Mesothelial cell of epicardium (in vitro differentiated cells): ENCODE measurements at regions not wholly inside any gene's neighbourhood (a gene's known extent, or its start where the extent isn't known, plus 50 kb on each side); places are given as distances from the start of the nearest gene placed in this dataset.

Experiments used
- DNase-seq, 2 experiments: peaks; one replicate each; pipeline ENCODE4 v3.0.0; 2021; ENCODE audit warnings: low spot score in 2 of 2; ENCODE audit not compliant: unreplicated experiment in 2 of 2
- H3K27ac Mint-ChIP-seq: 2 replicates; pipeline ENCODE4 v1.8.0; 2021; ENCODE audit warnings: mixed read lengths
- H3K27me3 Mint-ChIP-seq: 2 replicates; pipeline ENCODE4 v1.8.0; 2021; ENCODE audit warnings: low read depth, mixed read lengths
- H3K36me3 Mint-ChIP-seq: 2 replicates; pipeline ENCODE4 v1.8.0; 2021; ENCODE audit warnings: mixed read lengths
- H3K4me1 Mint-ChIP-seq: 2 replicates; pipeline ENCODE4 v1.8.0; 2021; ENCODE audit warnings: mixed read lengths
- H3K4me3 Mint-ChIP-seq: 2 replicates; pipeline ENCODE4 v1.8.0; 2021; ENCODE audit warnings: mild to moderate bottlenecking, moderate library complexity, mixed read lengths
- H3K9me3 Mint-ChIP-seq: 2 replicates; pipeline ENCODE4 v1.8.0; 2021; ENCODE audit warnings: mixed read lengths
- TF ChIP-seq, protein P1 (sequence below): fragments of 200-600 bp; sonication (generic); IDR thresholded peaks from one replicate; pipeline ENCODE4 v1.5.0; 2021; ENCODE audit warnings: antibody characterized with exemption; ENCODE audit not compliant: unreplicated experiment

- TF ChIP-seq, protein P1, sequence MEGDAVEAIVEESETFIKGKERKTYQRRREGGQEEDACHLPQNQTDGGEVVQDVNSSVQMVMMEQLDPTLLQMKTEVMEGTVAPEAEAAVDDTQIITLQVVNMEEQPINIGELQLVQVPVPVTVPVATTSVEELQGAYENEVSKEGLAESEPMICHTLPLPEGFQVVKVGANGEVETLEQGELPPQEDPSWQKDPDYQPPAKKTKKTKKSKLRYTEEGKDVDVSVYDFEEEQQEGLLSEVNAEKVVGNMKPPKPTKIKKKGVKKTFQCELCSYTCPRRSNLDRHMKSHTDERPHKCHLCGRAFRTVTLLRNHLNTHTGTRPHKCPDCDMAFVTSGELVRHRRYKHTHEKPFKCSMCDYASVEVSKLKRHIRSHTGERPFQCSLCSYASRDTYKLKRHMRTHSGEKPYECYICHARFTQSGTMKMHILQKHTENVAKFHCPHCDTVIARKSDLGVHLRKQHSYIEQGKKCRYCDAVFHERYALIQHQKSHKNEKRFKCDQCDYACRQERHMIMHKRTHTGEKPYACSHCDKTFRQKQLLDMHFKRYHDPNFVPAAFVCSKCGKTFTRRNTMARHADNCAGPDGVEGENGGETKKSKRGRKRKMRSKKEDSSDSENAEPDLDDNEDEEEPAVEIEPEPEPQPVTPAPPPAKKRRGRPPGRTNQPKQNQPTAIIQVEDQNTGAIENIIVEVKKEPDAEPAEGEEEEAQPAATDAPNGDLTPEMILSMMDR: no peak
- H3K9me3 Mint-ChIP-seq: no peaks in the 10 kb centered on the region
- no peak overlapping the region for H3K27ac Mint-ChIP-seq
Observed at GRCh38 chr18:66111018-66111417, 360.2 kb downstream of the CDH7 start.

GRCh38 chr18:66110607-66111006 lies 359.8 kb downstream of the CDH7 start:
- H3K36me3 Mint-ChIP-seq: no peaks in the 10 kb centered on the region
- H3K4me1 Mint-ChIP-seq: peaks cover 3% of the 10 kb centered on the region
- H3K9me3 Mint-ChIP-seq: no peaks in the 10 kb centered on the region
- no peaks in the 10 kb centered on the region for H3K27me3 Mint-ChIP-seq
- H3K27ac Mint-ChIP-seq: no peak overlapping the region
- H3K4me3 Mint-ChIP-seq: no peak overlapping the region
- DNase-seq: no peak
- TF ChIP-seq, protein P1: no peak

More at GRCh38 chr18:66111018-66111417, 360.2 kb downstream of the CDH7 start:
- H3K36me3 Mint-ChIP-seq: no peaks in the 10 kb centered on the region
- H3K27me3 Mint-ChIP-seq: no peaks in the 10 kb centered on the region
- H3K4me3 Mint-ChIP-seq: no peak overlapping the region
- DNase-seq: no peak
- H3K4me1 Mint-ChIP-seq: peaks cover 3% of the 10 kb centered on the region

DNA sequence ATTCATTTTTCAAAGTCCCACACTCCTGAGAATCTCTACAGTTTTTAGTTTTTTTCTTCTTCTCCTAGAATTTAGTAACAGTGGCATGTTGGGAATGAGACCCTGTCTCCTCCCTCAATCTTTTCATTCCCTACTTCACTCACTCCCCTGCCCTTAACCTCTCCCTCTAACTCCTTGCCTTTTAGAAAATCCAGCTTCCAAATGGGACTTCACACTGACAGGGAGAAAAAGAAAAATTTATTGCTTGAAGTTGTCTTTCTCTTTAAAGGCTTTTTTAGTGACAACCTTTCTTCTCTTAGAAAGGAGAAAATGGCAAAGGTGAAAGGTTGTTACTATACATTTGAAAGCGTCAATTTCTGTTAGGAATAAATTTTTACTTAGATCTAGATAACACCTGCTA lies 359.2 kb downstream of the CDH7 start:
- no peaks in the 10 kb centered on the region for H3K36me3 Mint-ChIP-seq
- H3K27me3 Mint-ChIP-seq: no peaks in the 10 kb centered on the region
- H3K27ac Mint-ChIP-seq: no peak overlapping the region
- H3K4me3 Mint-ChIP-seq: no peak overlapping the region
- peaks cover 3% of the 10 kb centered on the region for H3K4me1 Mint-ChIP-seq
- DNase-seq: no peak
- TF ChIP-seq, protein P1: no peak
- no peaks in the 10 kb centered on the region for H3K9me3 Mint-ChIP-seq

DNA sequence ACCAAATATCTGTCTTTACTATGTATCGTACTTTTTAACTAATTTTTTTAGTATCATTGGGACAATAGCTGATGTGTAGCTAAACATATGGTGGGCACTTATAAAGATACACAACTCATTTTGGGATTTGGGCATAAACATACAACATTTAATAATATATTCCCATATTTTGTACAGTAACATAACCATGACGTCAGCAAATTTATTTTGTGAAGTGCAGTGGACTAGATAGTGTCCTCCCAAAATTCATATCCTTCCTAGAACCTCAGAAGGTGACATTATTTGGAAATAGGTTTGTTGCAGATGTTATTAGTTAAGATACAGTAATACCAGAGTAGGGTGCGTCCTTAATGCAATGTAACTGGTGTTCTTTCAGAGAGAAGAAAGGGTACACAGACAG lies 356.7 kb downstream of the CDH7 start:
- Mint-ChIP-seq H3K36me3 (no peaks in the 10 kb centered on the region), H3K27ac (no peak overlapping the region), H3K27me3 (no peaks in the 10 kb centered on the region), H3K4me3 (no peak overlapping the region), H3K9me3 (no peaks in the 10 kb centered on the region), H3K4me1 (peaks cover 3% of the 10 kb centered on the region)
- DNase-seq: no peak
- TF ChIP-seq, protein P1: no peak

DNA sequence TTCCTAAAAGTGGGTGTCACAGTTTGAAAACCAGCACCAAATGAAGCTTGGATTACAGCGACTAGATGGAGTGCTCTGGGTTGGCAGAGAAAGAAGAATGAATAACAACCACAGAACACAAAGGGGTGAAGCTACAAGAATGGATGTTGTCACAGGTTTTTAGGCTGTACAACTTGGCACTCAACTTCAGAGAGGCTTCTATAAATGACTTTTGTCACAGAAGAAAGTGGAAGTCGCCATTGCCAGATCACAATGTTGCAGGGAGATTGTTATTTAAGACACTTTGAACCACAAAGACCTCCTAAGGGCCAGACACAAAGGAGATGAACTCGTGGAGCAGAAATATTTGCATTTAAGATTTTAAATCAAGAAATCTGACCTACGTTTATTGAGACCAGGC lies 354.2 kb downstream of the CDH7 start:
- H3K36me3 Mint-ChIP-seq: no peaks in the 10 kb centered on the region
- TF ChIP-seq, protein P1: no peak
- H3K4me3 Mint-ChIP-seq: no peak overlapping the region
- H3K4me1 Mint-ChIP-seq: no peaks in the 10 kb centered on the region
- DNase-seq: no peak
- H3K27me3 Mint-ChIP-seq: no peaks in the 10 kb centered on the region
- no peak overlapping the region for H3K27ac Mint-ChIP-seq
- H3K9me3 Mint-ChIP-seq: no peaks in the 10 kb centered on the region

- no peak overlapping the region for H3K27ac Mint-ChIP-seq
- no peaks in the 10 kb centered on the region for H3K9me3 Mint-ChIP-seq
- H3K36me3 Mint-ChIP-seq: no peaks in the 10 kb centered on the region
- DNase-seq: no peak
- TF ChIP-seq, protein P1: no peak
- no peaks in the 10 kb centered on the region for H3K27me3 Mint-ChIP-seq
- no peaks in the 10 kb centered on the region for H3K4me1 Mint-ChIP-seq
- no peak overlapping the region for H3K4me3 Mint-ChIP-seq
Observed at GRCh38 chr18:66103550-66103949, 352.7 kb downstream of the CDH7 start.
